Lower leg skin (tissue), 4 donors: ENCODE measurements at regions not wholly inside any gene's neighbourhood (a gene's known extent, or its start where the extent isn't known, plus 50 kb on each side); places are given as distances from the start of the nearest gene placed in this dataset.

Experiments
- DNase-seq, 2 donors: peaks; one replicate each; pipeline ENCODE4 v3.0.0-alpha.2; 2019; ENCODE audit warnings: low spot score in 2 of 2
- H3K4me3 ChIP-seq: fragments of 200-600 bp; sonication (generic); 2 replicates; pipeline ENCODE4 v1.5.1; 2017; ENCODE audit warnings: mild to moderate bottlenecking, low read depth; ENCODE audit not compliant: poor library complexity, severe bottlenecking
- POLR2A ChIP-seq, 2 donors: fragments of 450-650 bp; IDR thresholded peaks; one replicate each; pipeline ENCODE4 v1.6.1; 2016 to 2017; ENCODE audit warnings: antibody characterized with exemption in 2 of 2, mild to moderate bottlenecking in 1 of 2, moderate library complexity in 1 of 2
- WGBS, 2 donors: methylation state at CpG; one replicate each; pipeline ENCODE4 v1.1.5; 2018; 5-methylcytosine and 5-hydroxymethylcytosine counted together
- intact Hi-C: fragments of 100-400 bp; cut with DNase I; formaldehyde crosslinking; loops from one replicate; pipeline ENCODE4 v1.15.0; 2023; ENCODE audit warnings: low total_unique reads
- TF ChIP-seq, protein P1 (sequence below), 3 donors: fragments of 450-650 bp; IDR thresholded peaks; one replicate each; pipeline ENCODE4 v1.5.1; 2016; ENCODE audit warnings: antibody characterized with exemption in 3 of 3, mild to moderate bottlenecking in 3 of 3, moderate library complexity in 2 of 3

DNA sequence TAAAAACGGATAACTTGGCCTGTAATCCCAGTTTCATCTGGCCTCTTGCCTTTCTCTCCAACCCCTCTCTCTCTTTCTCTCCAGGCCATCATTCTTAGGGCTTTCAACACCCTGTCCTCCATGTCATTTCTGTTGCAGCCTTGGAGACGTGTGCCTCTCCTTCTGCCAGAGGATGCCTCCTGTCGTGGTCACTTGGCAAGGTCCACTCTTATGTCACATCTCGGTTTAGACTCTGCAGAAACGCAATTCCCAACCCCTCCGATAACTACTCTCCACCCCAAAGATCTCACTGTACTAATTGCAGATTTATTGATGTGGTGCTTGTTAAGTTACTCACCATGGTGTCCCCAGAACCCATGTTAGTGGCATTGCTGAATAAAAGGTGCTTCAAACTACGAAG lies 787.3 kb upstream of the RBFOX1 start:
- no peak for DNase-seq
- intact Hi-C loops: no loop called here
- no peak overlapping the region for H3K4me3 ChIP-seq
- WGBS, 2 donors: 82 to 85% methylated on average over 7 of the region's 7 CpGs
- TF ChIP-seq POLR2A (IDR thresholded peaks at IDR 0.05): no peak
- TF ChIP-seq, protein P1, sequence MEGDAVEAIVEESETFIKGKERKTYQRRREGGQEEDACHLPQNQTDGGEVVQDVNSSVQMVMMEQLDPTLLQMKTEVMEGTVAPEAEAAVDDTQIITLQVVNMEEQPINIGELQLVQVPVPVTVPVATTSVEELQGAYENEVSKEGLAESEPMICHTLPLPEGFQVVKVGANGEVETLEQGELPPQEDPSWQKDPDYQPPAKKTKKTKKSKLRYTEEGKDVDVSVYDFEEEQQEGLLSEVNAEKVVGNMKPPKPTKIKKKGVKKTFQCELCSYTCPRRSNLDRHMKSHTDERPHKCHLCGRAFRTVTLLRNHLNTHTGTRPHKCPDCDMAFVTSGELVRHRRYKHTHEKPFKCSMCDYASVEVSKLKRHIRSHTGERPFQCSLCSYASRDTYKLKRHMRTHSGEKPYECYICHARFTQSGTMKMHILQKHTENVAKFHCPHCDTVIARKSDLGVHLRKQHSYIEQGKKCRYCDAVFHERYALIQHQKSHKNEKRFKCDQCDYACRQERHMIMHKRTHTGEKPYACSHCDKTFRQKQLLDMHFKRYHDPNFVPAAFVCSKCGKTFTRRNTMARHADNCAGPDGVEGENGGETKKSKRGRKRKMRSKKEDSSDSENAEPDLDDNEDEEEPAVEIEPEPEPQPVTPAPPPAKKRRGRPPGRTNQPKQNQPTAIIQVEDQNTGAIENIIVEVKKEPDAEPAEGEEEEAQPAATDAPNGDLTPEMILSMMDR (IDR thresholded peaks at IDR 0.05): no peak

DNA sequence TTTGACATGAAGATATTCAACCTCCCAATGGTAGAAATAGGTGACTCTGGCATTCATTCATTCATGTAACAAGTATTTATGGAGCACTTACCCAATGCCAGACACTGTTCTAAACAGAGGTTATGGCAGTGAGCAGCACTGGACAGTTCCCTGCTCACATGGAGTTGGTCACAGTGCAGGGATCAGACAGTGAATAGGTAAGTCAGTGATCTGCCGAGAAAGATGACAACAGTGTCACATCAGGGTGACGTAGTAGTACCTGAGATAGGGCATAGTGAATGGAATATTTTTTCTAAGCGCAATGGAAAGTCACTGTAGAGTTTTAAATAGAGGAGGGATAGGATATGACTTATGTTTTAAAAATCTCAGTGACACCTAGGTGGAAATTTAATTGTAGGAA lies 791.4 kb upstream of the RBFOX1 start:
- no peak for TF ChIP-seq POLR2A (IDR thresholded peaks at IDR 0.05)
- TF ChIP-seq, protein P1 (IDR thresholded peaks at IDR 0.05): no peak
- H3K4me3 ChIP-seq: no peak overlapping the region
- intact Hi-C loops: no loop called here
- 73 to 76% methylated on average over 3 of the region's 3 CpGs for WGBS, 2 donors
- DNase-seq: no peak

DNA sequence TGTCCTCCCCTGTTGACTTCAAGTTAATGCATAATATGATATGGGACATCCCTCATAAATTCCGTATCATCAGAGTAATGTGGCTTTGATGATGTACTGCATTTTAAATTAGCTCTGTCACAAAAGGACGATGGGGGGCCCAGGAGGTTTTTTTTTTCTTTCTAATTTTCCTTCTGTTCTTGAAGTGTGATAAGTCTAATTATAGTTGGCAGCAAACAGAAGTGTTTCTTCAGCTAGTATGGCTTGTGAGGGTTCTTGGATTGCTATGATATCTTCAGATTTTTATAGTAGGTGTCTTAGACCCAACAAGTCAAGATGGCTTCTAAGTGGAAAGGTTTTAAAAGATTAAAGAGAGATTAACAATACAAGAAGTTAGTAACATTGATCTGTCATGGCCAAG lies 796.2 kb upstream of the RBFOX1 start:
- DNase-seq: no peak
- intact Hi-C loops: no loop called here
- WGBS, 2 donors: 59 to 61% methylated on average over 2 of the region's 2 CpGs

DNA sequence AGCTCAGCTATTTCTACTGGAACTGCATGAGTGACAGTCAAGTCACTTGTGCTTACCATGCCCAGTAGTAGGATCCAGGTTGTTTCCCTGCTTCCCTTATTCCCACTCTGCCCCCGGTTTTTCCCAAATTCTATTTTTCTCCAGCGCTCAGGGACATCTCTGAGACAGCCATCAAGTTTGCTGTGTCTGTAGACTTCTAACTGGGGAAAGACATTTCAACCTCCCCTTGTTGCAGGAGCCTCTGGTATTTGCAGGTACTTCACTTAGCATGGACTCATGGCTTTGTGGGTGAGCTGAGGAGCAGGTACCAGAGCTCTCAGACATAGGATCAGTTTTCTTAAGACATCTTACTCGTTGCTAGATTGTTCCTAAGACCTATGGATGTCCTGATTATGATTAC lies 801.6 kb upstream of the RBFOX1 start:
- H3K4me3 ChIP-seq: no peak overlapping the region
- 74% methylated on average over 3 of the region's 3 CpGs for WGBS, 2 donors
- no peak for DNase-seq
- TF ChIP-seq, protein P1 (IDR thresholded peaks at IDR 0.05): no peak
- no peak for TF ChIP-seq POLR2A (IDR thresholded peaks at IDR 0.05)
- intact Hi-C loops: no loop called here

More for the DNA sequence above, 796.2 kb upstream of the RBFOX1 start:
- no peak overlapping the region for H3K4me3 ChIP-seq
- TF ChIP-seq, protein P1 (IDR thresholded peaks at IDR 0.05): no peak
- no peak for TF ChIP-seq POLR2A (IDR thresholded peaks at IDR 0.05)

DNA sequence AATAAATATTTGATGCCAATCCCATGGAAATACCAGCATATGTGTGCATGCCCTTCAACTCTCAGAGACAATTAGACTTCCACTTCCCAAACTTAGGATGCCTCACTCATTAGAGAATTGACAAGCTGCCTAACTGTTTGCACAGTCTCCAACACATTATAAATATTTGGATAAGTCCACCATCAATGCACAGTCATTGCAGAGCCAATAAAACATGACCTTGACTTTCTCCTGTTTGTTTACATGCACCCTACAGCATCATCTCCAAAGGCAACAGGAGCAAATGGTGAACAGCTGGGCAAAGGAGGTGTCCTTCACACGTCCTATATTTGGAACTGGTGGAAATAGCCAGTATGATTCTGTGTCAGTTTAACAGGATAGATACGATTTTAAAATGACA lies 804.4 kb upstream of the RBFOX1 start:
- no peak for TF ChIP-seq POLR2A (IDR thresholded peaks at IDR 0.05)
- TF ChIP-seq, protein P1 (IDR thresholded peaks at IDR 0.05): no peak
- intact Hi-C loops: no loop called here
- no peak for DNase-seq
- WGBS, 2 donors: 64 to 65% methylated on average over 2 of the region's 2 CpGs
- no peak overlapping the region for H3K4me3 ChIP-seq

DNA sequence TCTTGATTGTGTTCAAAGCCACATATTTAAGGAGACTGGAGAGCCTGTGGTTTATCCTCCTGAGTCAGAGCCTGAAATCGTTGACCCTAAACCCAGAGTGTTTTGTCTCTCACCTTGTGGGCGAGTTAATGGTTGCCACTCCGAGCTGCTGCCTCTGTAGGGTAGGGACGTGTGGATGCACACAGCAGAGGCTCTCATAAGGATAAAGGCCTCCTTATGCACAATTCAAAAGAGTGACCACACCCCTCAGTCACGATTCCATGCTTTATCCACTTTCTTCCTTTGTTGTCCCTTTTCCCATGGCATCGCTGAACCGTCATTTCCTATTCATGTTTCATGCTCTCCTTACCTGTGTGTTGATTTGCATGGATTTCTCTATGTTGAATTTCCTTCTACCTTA lies 805.0 kb upstream of the RBFOX1 start:
- no peak for TF ChIP-seq POLR2A (IDR thresholded peaks at IDR 0.05)
- TF ChIP-seq, protein P1 (IDR thresholded peaks at IDR 0.05): no peak
- WGBS, 2 donors: 67 to 68% methylated on average over 7 of the region's 7 CpGs
- no peak for DNase-seq
- intact Hi-C loops: no loop called here
- no peak overlapping the region for H3K4me3 ChIP-seq
